PC-9 (cell line): ENCODE measurements at regions not wholly inside any gene's neighbourhood (a gene's known extent, or its start where the extent isn't known, plus 50 kb on each side); places are given as distances from the start of the nearest gene placed in this dataset.

Experiments
- BruUV-seq: library from RNA; stranded (reverse); fragments of 400-500 nt; replicated peaks from 2 replicates; lab custom pipeline; 2021; lab: Mats Ljungman, UMichigan
- CTCF ChIA-PET: fragments of 300-600 bp; sonication (Branson Sonifier 250); formaldehyde crosslinking; loops from one replicate; lab custom pipeline; 2022; ENCODE audit warnings: antibody characterized with exemption; lab: Charles Lee
- POLR2A ChIA-PET: fragments of 300-600 bp; sonication (Branson Sonifier 250); formaldehyde crosslinking; loops from one replicate; lab custom pipeline; 2022; ENCODE audit warnings: antibody characterized with exemption; ENCODE audit not compliant: unreplicated experiment; lab: Charles Lee
- DNase-seq, 2 experiments: peaks; one replicate each; pipeline versions ENCODE4 v3.0.0 to v3.0.0-alpha.2; 2015 to 2022; ENCODE audit warnings: mixed read lengths in 1 of 2
- H2AFZ ChIP-seq: fragments of 200-600 bp; sonication (generic); 2 replicates; pipeline ENCODE4 v1.8.1; 2017; ENCODE audit warnings: antibody characterized with exemption
- H3F3A ChIP-seq: fragments of 200-600 bp; sonication (generic); 2 replicates; pipeline ENCODE4 v1.8.1; 2017; ENCODE audit warnings: antibody characterized with exemption, mild to moderate bottlenecking, low read depth; ENCODE audit not compliant: insufficient read depth
- H3K27ac ChIP-seq: fragments of 200-600 bp; sonication (generic); 2 replicates; pipeline ENCODE4 v1.6.1; 2016; ENCODE audit warnings: mixed run types
- H3K27me3 ChIP-seq: fragments of 200-600 bp; sonication (generic); 2 replicates; pipeline ENCODE4 v1.6.1; 2016; ENCODE audit warnings: low read depth, mixed run types; ENCODE audit not compliant: insufficient read depth
- H3K36me3 ChIP-seq: fragments of 200-600 bp; sonication (generic); 2 replicates; pipeline ENCODE4 v1.6.1; 2016; ENCODE audit warnings: low read depth, mixed run types
- H3K4me1 ChIP-seq: fragments of 200-600 bp; sonication (generic); replicated peaks from 2 replicates; pipeline ENCODE4 v1.6.1; 2016; ENCODE audit warnings: mixed run types; ENCODE audit not compliant: insufficient read depth
- H3K4me2 ChIP-seq: fragments of 200-600 bp; sonication (generic); 2 replicates; pipeline ENCODE4 v1.6.1; 2017; ENCODE audit warnings: mixed run types
- H3K4me3 ChIP-seq: fragments of 200-600 bp; sonication (generic); 2 replicates; pipeline ENCODE4 v1.6.1; 2016; ENCODE audit warnings: mixed run types
- H3K79me2 ChIP-seq: fragments of 200-600 bp; sonication (generic); 2 replicates; pipeline ENCODE4 v1.6.1; 2017; ENCODE audit warnings: low read depth, mixed run types
- H3K9me2 ChIP-seq: fragments of 200-600 bp; sonication (generic); 2 replicates; pipeline ENCODE4 v1.8.1; 2017; ENCODE audit warnings: mild to moderate bottlenecking; ENCODE audit not compliant: insufficient read depth
- H3K9me3 ChIP-seq: fragments of 200-600 bp; sonication (generic); 2 replicates; pipeline ENCODE4 v1.8.1; 2016; ENCODE audit warnings: low read depth; ENCODE audit not compliant: insufficient read depth
- H4K20me1 ChIP-seq: fragments of 200-600 bp; sonication (generic); 2 replicates; pipeline ENCODE4 v1.8.1; 2017; ENCODE audit not compliant: insufficient read depth
- CTCF ChIP-seq: fragments of 200-600 bp; sonication (generic); conservative IDR thresholded peaks from 2 replicates; pipeline ENCODE4 v1.6.1; 2017; ENCODE audit warnings: mixed run types, antibody characterized with exemption, mild to moderate bottlenecking, moderate library complexity
- EZH2 ChIP-seq: fragments of 200-600 bp; sonication (generic); IDR thresholded peaks from 2 replicates; pipeline ENCODE4 v1.8.0; 2017; ENCODE audit warnings: antibody characterized with exemption, low read depth
- intact Hi-C: fragments of 100-400 bp; cut with micrococcal nuclease; formaldehyde crosslinking; loops from one replicate; pipeline ENCODE4 v1.10.0; 2022; ENCODE audit not compliant: unreplicated experiment

GRCh38 chr5:141800617-141801016 lies 77.6 kb downstream of the PCDH1 start:
- Histone ChIP-seq H3K27ac (no peak overlapping the region), H3K9me3 (no peaks in the 10 kb centered on the region), H3K4me1 (no peaks in the 10 kb centered on the region), H4K20me1 (no peaks in the 10 kb centered on the region), H3K4me3 (no peak overlapping the region), H3K79me2 (no peaks in the 10 kb centered on the region), H3K9me2 (no peaks in the 10 kb centered on the region), H3K27me3 (no peaks in the 10 kb centered on the region), H2AFZ (no peak overlapping the region), H3K4me2 (no peak overlapping the region), H3F3A (no peaks in the 10 kb centered on the region), H3K36me3 (no peaks in the 10 kb centered on the region)
- intact Hi-C loops: no loop called here
- BruUV-seq: no TSS peak
- CTCF ChIA-PET: no interaction called here
- TF ChIP-seq EZH2 (no peak), CTCF (no peak)
- POLR2A ChIA-PET: no interaction called here
- DNase-seq: no peak

DNA sequence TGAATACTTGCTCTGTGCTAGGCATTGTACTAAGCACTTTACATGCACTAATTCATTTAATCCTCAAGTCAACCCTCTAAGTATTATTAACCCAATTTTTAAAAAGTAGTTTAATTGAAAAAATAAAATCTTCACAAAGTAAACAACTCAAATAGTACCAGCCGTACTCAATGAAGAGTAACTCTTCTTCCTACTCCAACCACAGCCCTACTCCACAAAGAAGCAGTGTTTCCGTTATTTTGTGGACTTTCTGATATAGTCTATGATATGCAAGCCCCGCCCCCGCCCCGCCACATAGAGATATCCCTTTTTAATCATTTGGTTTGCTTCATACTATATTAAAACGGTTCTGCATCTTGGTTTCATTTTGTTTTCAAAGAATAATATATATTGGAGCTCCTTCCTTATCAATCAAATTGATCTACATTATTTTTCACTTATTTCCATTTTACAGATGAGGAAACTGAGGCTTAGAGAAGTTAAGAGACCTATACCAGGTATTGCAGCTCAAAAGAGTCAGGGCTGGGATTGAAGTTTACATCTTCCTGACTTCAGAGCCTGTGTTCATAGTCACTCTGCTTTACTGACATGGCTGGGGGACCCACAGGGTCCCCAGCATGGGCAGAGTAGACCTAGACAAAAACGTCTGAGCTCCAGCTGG lies 78.6 kb downstream of the PCDH1 start:
- no peak overlapping the region for H3K27ac ChIP-seq
- H3F3A ChIP-seq: no peaks in the 10 kb centered on the region
- no peaks in the 10 kb centered on the region for H3K27me3 ChIP-seq
- BruUV-seq: no TSS peak
- CTCF ChIA-PET: no interaction called here
- intact Hi-C loops: no loop called here
- no peaks in the 10 kb centered on the region for H3K9me2 ChIP-seq
- no peaks in the 10 kb centered on the region for H3K4me1 ChIP-seq
- H3K9me3 ChIP-seq: no peaks in the 10 kb centered on the region
- H3K4me3 ChIP-seq: no peak overlapping the region
- no peak overlapping the region for H2AFZ ChIP-seq
- H3K36me3 ChIP-seq: no peaks in the 10 kb centered on the region
- TF ChIP-seq CTCF (no peak), EZH2 (no peak)
- H3K4me2 ChIP-seq: no peak overlapping the region
- no peaks in the 10 kb centered on the region for H4K20me1 ChIP-seq
- POLR2A ChIA-PET: no interaction called here
- peak in 1 of 2 experiments; percentile 16 for DNase-seq
- H3K79me2 ChIP-seq: no peaks in the 10 kb centered on the region

GRCh38 chr5:141797425-141797824 lies 80.8 kb downstream of the PCDH1 start:
- TF ChIP-seq CTCF (no peak), EZH2 (no peak)
- POLR2A ChIA-PET: no interaction called here
- H3K27me3 ChIP-seq: no peaks in the 10 kb centered on the region
- H3K4me2 ChIP-seq: no peak overlapping the region
- no peaks in the 10 kb centered on the region for H3K9me2 ChIP-seq
- no peaks in the 10 kb centered on the region for H3K4me1 ChIP-seq
- no peak overlapping the region for H3K4me3 ChIP-seq
- no peak overlapping the region for H2AFZ ChIP-seq
- H3F3A ChIP-seq: no peaks in the 10 kb centered on the region
- no peaks in the 10 kb centered on the region for H4K20me1 ChIP-seq
- CTCF ChIA-PET: no interaction called here
- H3K79me2 ChIP-seq: no peaks in the 10 kb centered on the region
- intact Hi-C loops: no loop called here
- H3K9me3 ChIP-seq: no peaks in the 10 kb centered on the region
- no peaks in the 10 kb centered on the region for H3K36me3 ChIP-seq
- DNase-seq: no peak
- no peak overlapping the region for H3K27ac ChIP-seq
- no TSS peak for BruUV-seq
